ENCODE measurements at regions not wholly inside any gene's neighbourhood (a gene's known extent, or its start where the extent isn't known, plus 50 kb on each side); places are given as distances from the start of the nearest gene placed in this dataset.
A peak's percentile ranks its signal among the peaks of the same experiment; 100 is the strongest.

GRCh38 chr14:46091819-46092218, 559.8 kb downstream of the RPL10L start:
- no peak overlapping the region for H3K27ac ChIP-seq
- no peak for TF ChIP-seq CTCF (conservative IDR thresholded peaks at IDR 0.05)

- TF ChIP-seq CTCF (conservative IDR thresholded peaks at IDR 0.05) = no peak
- no peak for TF ChIP-seq ZFX (IDR thresholded peaks at IDR 0.05)
- no peak overlapping the region for H3K27ac ChIP-seq
Observed at GRCh38 chr14:46087604-46088003, 564.0 kb downstream of the RPL10L start.

GRCh38 chr14:46074061-46074460, 577.5 kb downstream of the RPL10L start:
- no peak overlapping the region for H3K27ac ChIP-seq
- TF ChIP-seq ZFX (IDR thresholded peaks at IDR 0.05) (no peak), CTCF (conservative IDR thresholded peaks at IDR 0.05) (no peak)

- no peak for TF ChIP-seq ZFX (IDR thresholded peaks at IDR 0.05)
- no peak for TF ChIP-seq CTCF (conservative IDR thresholded peaks at IDR 0.05)
- H3K27ac ChIP-seq = peak overlapping the region; percentile 15
Observed at GRCh38 chr14:46063872-46064271, 587.7 kb downstream of the RPL10L start.

GRCh38 chr14:46058964-46059563, 592.5 kb downstream of the RPL10L start:
- no peak for TF ChIP-seq ZFX (IDR thresholded peaks at IDR 0.05)
- TF ChIP-seq CTCF (conservative IDR thresholded peaks at IDR 0.05) = no peak
- no peak overlapping the region for H3K27ac ChIP-seq

GRCh38 chr14:46057799-46058198, 593.8 kb downstream of the RPL10L start:
- H3K27ac ChIP-seq = no peak overlapping the region
- TF ChIP-seq CTCF (conservative IDR thresholded peaks at IDR 0.05) = no peak
- TF ChIP-seq ZFX (IDR thresholded peaks at IDR 0.05) = no peak

GRCh38 chr14:46054526-46054925, 597.1 kb downstream of the RPL10L start:
- TF ChIP-seq CTCF (conservative IDR thresholded peaks at IDR 0.05) (no peak), ZFX (IDR thresholded peaks at IDR 0.05) (no peak)
- no peak overlapping the region for H3K27ac ChIP-seq

Measured in C4-2B (cell line).